ENCODE measurements at regions not wholly inside any gene's neighbourhood (a gene's known extent, or its start where the extent isn't known, plus 50 kb on each side); places are given as distances from the start of the nearest gene placed in this dataset.
A peak's percentile ranks its signal among the peaks of the same experiment; 100 is the strongest.

DNA sequence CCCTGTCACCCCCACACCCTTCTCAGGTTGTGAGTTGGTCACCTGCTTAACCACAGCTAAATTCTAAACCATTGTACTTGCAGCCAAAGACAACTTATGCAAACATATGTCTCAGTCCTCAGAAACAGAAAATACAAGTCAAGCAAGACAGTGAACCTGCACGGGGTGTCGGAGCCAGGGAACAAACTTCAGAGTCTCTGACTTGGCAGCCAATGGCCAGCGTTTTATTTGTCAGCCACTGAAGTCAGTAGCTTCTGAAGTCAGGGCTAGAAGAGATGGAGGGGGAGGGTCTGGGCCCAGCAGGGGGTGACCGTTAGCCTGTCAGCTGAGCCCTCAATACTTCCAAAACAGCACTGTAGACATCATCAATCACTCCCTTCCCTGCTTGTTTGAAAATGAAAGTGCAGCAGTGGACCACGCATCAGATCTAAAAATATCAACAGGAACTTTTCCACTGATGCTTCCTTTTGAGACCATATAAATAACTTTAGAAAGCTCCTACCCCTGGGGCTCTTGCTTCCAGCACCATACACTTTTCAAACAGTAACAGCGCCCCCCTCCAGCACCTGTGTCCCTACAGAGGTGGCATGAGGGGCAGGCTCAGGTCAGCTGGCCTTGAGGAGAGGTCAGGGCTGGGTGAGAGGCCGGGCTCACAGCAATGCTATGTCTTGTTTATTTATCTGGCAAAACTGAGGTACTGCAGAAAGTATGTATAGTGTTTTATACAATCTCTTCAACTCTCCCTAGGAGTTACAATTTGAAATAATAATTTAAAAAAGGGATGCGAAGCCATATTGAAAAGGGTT, 142.5 kb downstream of the ACER2 start:
- Histone ChIP-seq H3K4me3 (peak overlapping the region in 1 of 4 donors; percentile 21), H3K27ac (peak overlapping the region in 1 of 4 donors; percentile 42), H3K27me3 (no peaks in the 10 kb centered on the region), H3K4me1 (no peaks in the 10 kb centered on the region), H3K36me3 (no peaks in the 10 kb centered on the region), H3K9me3 (no peaks in the 10 kb centered on the region)
- no peak for TF ChIP-seq POLR2A (IDR thresholded peaks at IDR 0.05)
- TF ChIP-seq, protein P1, sequence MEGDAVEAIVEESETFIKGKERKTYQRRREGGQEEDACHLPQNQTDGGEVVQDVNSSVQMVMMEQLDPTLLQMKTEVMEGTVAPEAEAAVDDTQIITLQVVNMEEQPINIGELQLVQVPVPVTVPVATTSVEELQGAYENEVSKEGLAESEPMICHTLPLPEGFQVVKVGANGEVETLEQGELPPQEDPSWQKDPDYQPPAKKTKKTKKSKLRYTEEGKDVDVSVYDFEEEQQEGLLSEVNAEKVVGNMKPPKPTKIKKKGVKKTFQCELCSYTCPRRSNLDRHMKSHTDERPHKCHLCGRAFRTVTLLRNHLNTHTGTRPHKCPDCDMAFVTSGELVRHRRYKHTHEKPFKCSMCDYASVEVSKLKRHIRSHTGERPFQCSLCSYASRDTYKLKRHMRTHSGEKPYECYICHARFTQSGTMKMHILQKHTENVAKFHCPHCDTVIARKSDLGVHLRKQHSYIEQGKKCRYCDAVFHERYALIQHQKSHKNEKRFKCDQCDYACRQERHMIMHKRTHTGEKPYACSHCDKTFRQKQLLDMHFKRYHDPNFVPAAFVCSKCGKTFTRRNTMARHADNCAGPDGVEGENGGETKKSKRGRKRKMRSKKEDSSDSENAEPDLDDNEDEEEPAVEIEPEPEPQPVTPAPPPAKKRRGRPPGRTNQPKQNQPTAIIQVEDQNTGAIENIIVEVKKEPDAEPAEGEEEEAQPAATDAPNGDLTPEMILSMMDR (IDR thresholded peaks at IDR 0.05): no peak
- no peak for DNase-seq

DNA sequence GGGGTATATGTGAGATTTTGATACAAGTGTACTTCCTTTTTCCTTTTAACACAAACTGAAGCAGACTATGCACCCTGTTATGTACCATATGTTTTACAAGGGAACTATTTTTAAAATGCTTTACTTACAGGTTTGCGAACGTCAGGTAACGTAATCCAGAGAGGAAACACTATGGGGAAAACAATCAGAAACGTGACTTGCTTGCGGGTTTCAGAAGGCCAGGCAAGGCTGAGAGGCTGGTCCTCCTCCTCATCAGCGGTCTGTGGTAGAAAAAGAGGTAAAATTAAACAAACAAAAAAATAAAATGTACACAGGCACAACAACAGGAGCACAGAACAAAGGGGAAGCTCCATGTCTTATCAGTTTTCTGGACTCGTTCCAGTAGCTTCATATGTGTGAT, 141.2 kb downstream of the ACER2 start:
- TF ChIP-seq, protein P1 (IDR thresholded peaks at IDR 0.05): no peak
- TF ChIP-seq POLR2A (IDR thresholded peaks at IDR 0.05): no peak
- Histone ChIP-seq H3K27me3 (no peaks in the 10 kb centered on the region), H3K4me1 (no peaks in the 10 kb centered on the region), H3K4me3 (no peak overlapping the region), H3K36me3 (no peaks in the 10 kb centered on the region), H3K9me3 (no peaks in the 10 kb centered on the region), H3K27ac (no peak overlapping the region)
- no peak for DNase-seq

GRCh38 chr9:19533373-19533772, 124.6 kb downstream of the ACER2 start:
- DNase-seq: no peak
- TF ChIP-seq, protein P1 (IDR thresholded peaks at IDR 0.05): no peak
- TF ChIP-seq POLR2A (IDR thresholded peaks at IDR 0.05): no peak
- Histone ChIP-seq H3K4me1 (no peaks in the 10 kb centered on the region), H3K27me3 (no peaks in the 10 kb centered on the region), H3K9me3 (no peaks in the 10 kb centered on the region), H3K27ac (no peak overlapping the region), H3K36me3 (no peaks in the 10 kb centered on the region), H3K4me3 (no peak overlapping the region)

DNA sequence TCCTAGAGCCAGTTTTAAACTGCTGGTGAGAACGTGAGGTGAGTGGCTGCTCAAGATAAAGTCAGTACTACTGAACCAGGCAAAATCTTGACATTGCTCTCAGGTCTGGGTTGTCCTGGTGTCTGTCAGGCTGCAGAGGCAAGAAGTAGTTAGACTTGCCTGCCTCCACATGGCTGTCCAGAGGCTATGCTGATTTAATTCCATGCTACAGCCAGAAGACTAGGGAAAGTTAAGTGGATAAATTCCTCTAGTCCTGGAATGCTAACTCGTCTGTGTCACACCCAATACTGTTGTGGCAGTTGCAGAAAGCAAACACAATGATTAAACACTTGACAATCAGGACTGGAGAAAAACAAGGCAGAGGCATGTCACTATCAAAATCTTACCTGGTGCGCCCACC, 118.9 kb downstream of the ACER2 start:
- TF ChIP-seq, protein P1 (IDR thresholded peaks at IDR 0.05): no peak
- no peak for TF ChIP-seq POLR2A (IDR thresholded peaks at IDR 0.05)
- no peak for DNase-seq
- Histone ChIP-seq H3K4me1 (no peaks in the 10 kb centered on the region), H3K4me3 (no peak overlapping the region), H3K27ac (no peak overlapping the region), H3K9me3 (no peaks in the 10 kb centered on the region), H3K36me3 (no peaks in the 10 kb centered on the region), H3K27me3 (no peaks in the 10 kb centered on the region)

GRCh38 chr9:19522558-19522957, 113.7 kb downstream of the ACER2 start:
- Histone ChIP-seq H3K4me3 (no peak overlapping the region), H3K27ac (no peak overlapping the region), H3K27me3 (no peaks in the 10 kb centered on the region), H3K9me3 (no peaks in the 10 kb centered on the region), H3K36me3 (no peaks in the 10 kb centered on the region), H3K4me1 (no peaks in the 10 kb centered on the region)
- TF ChIP-seq, protein P1 (IDR thresholded peaks at IDR 0.05): no peak
- TF ChIP-seq POLR2A (IDR thresholded peaks at IDR 0.05): no peak
- no peak for DNase-seq

Measured in Peyer's patch (tissue), 4 donors.